ENCODE measurements at regions not wholly inside any gene's neighbourhood (a gene's known extent, or its start where the extent isn't known, plus 50 kb on each side); places are given as distances from the start of the nearest gene placed in this dataset.

- Mint-ChIP-seq H3K27ac (no peak overlapping the region), H3K36me3 (ENCODE audit: low read depth) (no peaks in the 10 kb centered on the region), H3K4me1 (no peaks in the 10 kb centered on the region), H3K4me3 (no peak overlapping the region), H3K9me3 (no peaks in the 10 kb centered on the region), H3K27me3 (no peaks in the 10 kb centered on the region)
- intact Hi-C loops (cut with micrococcal nuclease) = no loop called here
- DNase-seq = no peak
These were observed 86.6 kb upstream of the FGF3 start for GRCh38 chr11:69905611-69906452.

- no peak overlapping the region for H3K27ac Mint-ChIP-seq
- H3K4me1 Mint-ChIP-seq = no peaks in the 10 kb centered on the region
- no peaks in the 10 kb centered on the region for H3K36me3 Mint-ChIP-seq (ENCODE audit: low read depth)
- DNase-seq = no peak
- H3K4me3 Mint-ChIP-seq = no peak overlapping the region
- H3K27me3 Mint-ChIP-seq = no peaks in the 10 kb centered on the region
- intact Hi-C loops (cut with micrococcal nuclease) = no loop called here
- no peaks in the 10 kb centered on the region for H3K9me3 Mint-ChIP-seq
These were observed 87.3 kb upstream of the FGF3 start for GRCh38 chr11:69906453-69906907.

DNA sequence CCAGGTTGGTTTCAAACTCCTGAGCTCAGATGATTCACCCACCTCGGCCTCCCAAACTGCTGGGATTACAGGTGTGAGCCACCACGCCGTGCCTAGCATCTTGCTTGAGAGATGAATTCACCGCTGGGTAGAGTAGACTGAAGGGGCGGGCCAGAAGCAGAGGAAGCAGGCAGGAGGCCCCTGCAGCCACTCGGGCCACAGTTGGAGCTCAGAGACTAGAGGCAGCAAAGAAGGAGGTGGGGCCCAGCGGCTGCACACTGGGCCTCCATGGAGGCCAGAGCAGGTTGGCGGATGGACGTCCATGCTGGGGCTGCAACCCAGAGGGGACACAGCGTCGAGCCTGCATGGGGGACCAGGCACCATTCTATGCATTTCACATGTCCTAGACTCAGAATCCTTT lies 88.4 kb upstream of the FGF3 start:
- Mint-ChIP-seq H3K4me1 (no peaks in the 10 kb centered on the region), H3K27ac (no peak overlapping the region), H3K9me3 (no peaks in the 10 kb centered on the region), H3K27me3 (no peaks in the 10 kb centered on the region), H3K36me3 (ENCODE audit: low read depth) (no peaks in the 10 kb centered on the region), H3K4me3 (no peak overlapping the region)
- no peak for DNase-seq
- intact Hi-C loops (cut with micrococcal nuclease) = no loop called here

DNA sequence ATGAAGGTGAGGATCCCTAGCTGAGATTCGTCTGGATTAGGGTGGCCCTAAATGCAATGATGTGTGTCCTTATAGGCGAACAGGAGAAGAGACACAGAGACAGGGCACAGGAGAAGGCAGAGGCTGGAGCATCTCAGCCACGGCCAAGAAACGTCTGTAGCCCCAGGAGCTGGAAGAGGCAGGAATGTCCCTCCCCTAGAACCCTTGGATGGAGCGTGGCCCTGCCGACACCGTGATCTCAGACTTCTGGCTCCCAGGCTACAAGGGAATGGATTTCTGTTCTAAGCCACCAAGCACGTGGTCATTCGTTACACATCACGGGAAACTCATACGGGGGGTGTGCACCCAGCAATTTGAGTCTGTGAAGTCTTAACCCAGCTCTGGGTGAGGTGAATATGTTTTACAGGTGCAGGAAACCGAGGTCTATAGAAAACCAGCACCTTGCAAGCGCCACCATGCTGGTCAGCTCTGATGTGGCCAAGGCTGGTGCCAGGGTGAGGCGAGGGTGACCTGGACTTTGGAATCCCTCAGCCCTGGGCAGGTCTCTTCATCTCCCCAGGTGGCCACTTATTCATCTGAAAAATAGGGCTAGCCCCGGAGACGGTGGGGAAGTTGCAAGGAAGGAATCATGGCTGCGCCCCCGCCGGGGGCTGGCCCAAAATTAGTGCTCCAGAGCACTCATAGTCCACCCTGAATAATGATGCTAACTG lies 89.5 kb upstream of the FGF3 start:
- H3K4me3 Mint-ChIP-seq = no peak overlapping the region
- no peaks in the 10 kb centered on the region for H3K27me3 Mint-ChIP-seq
- intact Hi-C loops (cut with micrococcal nuclease) = no loop called here
- no peak overlapping the region for H3K27ac Mint-ChIP-seq
- no peaks in the 10 kb centered on the region for H3K36me3 Mint-ChIP-seq (ENCODE audit: low read depth)
- H3K9me3 Mint-ChIP-seq = no peaks in the 10 kb centered on the region
- DNase-seq = no peak
- H3K4me1 Mint-ChIP-seq = no peaks in the 10 kb centered on the region

- no peak overlapping the region for H3K27ac Mint-ChIP-seq
- H3K27me3 Mint-ChIP-seq = no peaks in the 10 kb centered on the region
- intact Hi-C loops (cut with micrococcal nuclease) = no loop called here
- no peaks in the 10 kb centered on the region for H3K36me3 Mint-ChIP-seq (ENCODE audit: low read depth)
- H3K4me3 Mint-ChIP-seq = no peak overlapping the region
- DNase-seq = peak; percentile 67
- H3K9me3 Mint-ChIP-seq = no peaks in the 10 kb centered on the region
- H3K4me1 Mint-ChIP-seq = no peaks in the 10 kb centered on the region
These were observed 90.6 kb upstream of the FGF3 start for GRCh38 chr11:69909561-69910518.

- Mint-ChIP-seq H3K36me3 (ENCODE audit: low read depth) (no peaks in the 10 kb centered on the region), H3K27ac (no peak overlapping the region), H3K4me3 (no peak overlapping the region), H3K4me1 (no peaks in the 10 kb centered on the region), H3K27me3 (peaks cover 1% of the 10 kb centered on the region), H3K9me3 (no peaks in the 10 kb centered on the region)
- DNase-seq = no peak
- intact Hi-C loops (cut with micrococcal nuclease) = no loop called here
These were observed 91.5 kb upstream of the FGF3 start for GRCh38 chr11:69910519-69911309.

GRCh38 chr11:69911310-69912160 lies 92.3 kb upstream of the FGF3 start:
- no peaks in the 10 kb centered on the region for H3K9me3 Mint-ChIP-seq
- peaks cover 1% of the 10 kb centered on the region for H3K27me3 Mint-ChIP-seq
- intact Hi-C loops (cut with micrococcal nuclease) = no loop called here
- no peaks in the 10 kb centered on the region for H3K36me3 Mint-ChIP-seq (ENCODE audit: low read depth)
- no peaks in the 10 kb centered on the region for H3K4me1 Mint-ChIP-seq
- no peak for DNase-seq
- H3K27ac Mint-ChIP-seq = no peak overlapping the region
- no peak overlapping the region for H3K4me3 Mint-ChIP-seq

DNA sequence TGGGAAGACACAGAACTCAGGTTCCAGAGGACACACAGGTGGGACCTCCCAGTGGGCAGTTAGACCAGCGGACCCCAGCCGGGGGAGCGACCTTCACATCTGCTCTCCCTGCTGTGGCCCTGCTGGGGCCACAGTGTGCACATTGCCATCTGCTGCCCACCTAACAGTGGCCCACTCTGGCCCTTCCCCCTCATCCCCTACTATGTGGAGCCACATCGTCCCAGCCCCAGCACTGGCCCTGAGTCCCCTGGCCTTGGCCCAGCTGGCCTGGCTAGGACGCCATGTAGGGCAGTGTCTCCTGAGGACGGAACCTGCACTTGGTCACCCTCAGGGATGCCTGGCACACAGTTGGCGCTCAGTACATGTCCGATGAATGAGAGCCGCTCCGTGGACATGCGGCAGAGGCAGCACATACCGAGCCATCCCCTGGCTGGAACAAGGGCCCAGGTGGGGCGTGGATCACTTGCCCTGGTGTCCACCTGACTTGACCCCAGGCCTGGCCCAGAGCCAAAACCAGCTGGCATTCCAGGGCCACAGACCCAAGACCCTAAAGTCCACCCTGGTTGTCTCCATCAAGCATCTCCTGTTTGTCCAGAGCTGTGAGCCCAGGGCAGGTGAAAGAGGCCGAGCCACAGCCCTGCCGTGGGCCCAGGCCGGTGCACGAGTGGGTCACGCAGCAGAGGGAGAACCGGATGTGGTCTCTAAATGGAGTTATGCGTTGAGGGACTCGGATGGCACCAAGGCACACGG lies 93.1 kb upstream of the FGF3 start:
- Mint-ChIP-seq H3K4me3 (no peak overlapping the region), H3K4me1 (no peaks in the 10 kb centered on the region), H3K27me3 (peaks cover 5% of the 10 kb centered on the region), H3K36me3 (ENCODE audit: low read depth) (no peaks in the 10 kb centered on the region), H3K27ac (no peak overlapping the region), H3K9me3 (no peaks in the 10 kb centered on the region)
- DNase-seq = no peak
- intact Hi-C loops (cut with micrococcal nuclease) = no loop called here

- H3K4me1 Mint-ChIP-seq = no peaks in the 10 kb centered on the region
- no peak overlapping the region for H3K27ac Mint-ChIP-seq
- intact Hi-C loops (cut with micrococcal nuclease) = no loop called here
- peaks cover 8% of the 10 kb centered on the region for H3K27me3 Mint-ChIP-seq
- H3K4me3 Mint-ChIP-seq = no peak overlapping the region
- no peaks in the 10 kb centered on the region for H3K36me3 Mint-ChIP-seq (ENCODE audit: low read depth)
- H3K9me3 Mint-ChIP-seq = no peaks in the 10 kb centered on the region
- peak; percentile 62 for DNase-seq
These were observed 93.8 kb upstream of the FGF3 start for GRCh38 chr11:69912911-69913451.

- H3K4me1 Mint-ChIP-seq = no peaks in the 10 kb centered on the region
- no peaks in the 10 kb centered on the region for H3K36me3 Mint-ChIP-seq (ENCODE audit: low read depth)
- H3K9me3 Mint-ChIP-seq = no peaks in the 10 kb centered on the region
- no peak for DNase-seq
- peaks cover 8% of the 10 kb centered on the region for H3K27me3 Mint-ChIP-seq
- H3K27ac Mint-ChIP-seq = no peak overlapping the region
- intact Hi-C loops (cut with micrococcal nuclease) = no loop called here
- H3K4me3 Mint-ChIP-seq = no peak overlapping the region
These were observed 94.5 kb upstream of the FGF3 start for GRCh38 chr11:69913591-69914285.

GRCh38 chr11:69914286-69915150 lies 95.3 kb upstream of the FGF3 start:
- Mint-ChIP-seq H3K27me3 (peaks cover 10% of the 10 kb centered on the region), H3K9me3 (no peaks in the 10 kb centered on the region), H3K36me3 (ENCODE audit: low read depth) (no peaks in the 10 kb centered on the region), H3K27ac (no peak overlapping the region), H3K4me1 (no peaks in the 10 kb centered on the region), H3K4me3 (no peak overlapping the region)
- no peak for DNase-seq
- intact Hi-C loops (cut with micrococcal nuclease) = no loop called here
